HEK293 (cell line): ENCODE measurements at regions not wholly inside any gene's neighbourhood (a gene's known extent, or its start where the extent isn't known, plus 50 kb on each side); places are given as distances from the start of the nearest gene placed in this dataset.
A peak's percentile ranks its signal among the peaks of the same experiment; 100 is the strongest.

Experiments
- CTCF ChIA-PET: fragments of 350-600 bp; formaldehyde crosslinking; extraction: SDS; loops from one replicate; lab custom pipeline; 2021; ENCODE audit warnings: antibody characterized with exemption; lab: Yijun Ruan, JAX
- POLR2A ChIA-PET: fragments of 300-600 bp; formaldehyde crosslinking; extraction: SDS; loops from one replicate; lab custom pipeline; 2020; ENCODE audit warnings: antibody characterized with exemption, inconsistent platforms; lab: Yijun Ruan, JAX
- H3K27ac ChIP-seq: fragments of 200-500 bp; sonication (Bioruptor generic); 2 replicates; pipeline ENCODE4 v1.5.1; 2014; ENCODE audit warnings: low read depth, low read length, control low read depth, inconsistent platforms; ENCODE audit errors: extremely low read depth
- H3K36me3 ChIP-seq, 2 experiments: fragments of 200-500 bp in 1 of 2; sonication (Bioruptor generic) in 1 of 2; 1 replicate in 1 of 2; 2 replicates in 1 of 2; pipeline ENCODE4 v1.5.1; 2014 to 2017; ENCODE audit warnings: inconsistent platforms in 2 of 2, low read length in 2 of 2; ENCODE audit not compliant: control insufficient read depth in 2 of 2, insufficient read depth in 1 of 2
- H3K4me1 ChIP-seq: fragments of 200-500 bp; sonication (Bioruptor generic); 2 replicates; pipeline ENCODE4 v1.5.1; 2014; ENCODE audit warnings: mild to moderate bottlenecking, low read length, inconsistent platforms; ENCODE audit not compliant: control insufficient read depth, insufficient read depth
- H3K4me3 ChIP-seq: 2 replicates; pipeline ENCODE4 v1.5.1; 2011; ENCODE audit warnings: low read depth, mild to moderate bottlenecking, control low read depth, low read length, moderate library complexity
- H3K9me3 ChIP-seq: fragments of 200-500 bp; sonication (Bioruptor generic); 2 replicates; pipeline ENCODE4 v1.5.1; 2014; ENCODE audit warnings: low read depth, low read length, inconsistent platforms; ENCODE audit not compliant: control insufficient read depth, insufficient read depth
- AEBP2 ChIP-seq: fragments of 450-650 bp; formaldehyde crosslinking; IDR thresholded peaks from 2 replicates; pipeline ENCODE4 v1.5.1; 2016; ENCODE audit warnings: missing biosample characterization, missing genetic modification characterization, borderline replicate concordance
- ELK4 ChIP-seq: IDR thresholded peaks from 2 replicates; pipeline ENCODE4 v1.6.1; 2011; ENCODE audit warnings: mild to moderate bottlenecking, low read depth, low read length, borderline replicate concordance
- PRDM4 ChIP-seq: fragments of 450-650 bp; formaldehyde crosslinking; IDR thresholded peaks from 2 replicates; pipeline ENCODE4 v1.5.1; 2017; ENCODE audit warnings: missing biosample characterization, missing genetic modification characterization
- PRDM6 ChIP-seq: fragments of 450-650 bp; formaldehyde crosslinking; IDR thresholded peaks from 2 replicates; pipeline ENCODE4 v1.5.1; 2017; ENCODE audit warnings: missing biosample characterization, missing genetic modification characterization
- SALL2 ChIP-seq: fragments of 450-650 bp; formaldehyde crosslinking; IDR thresholded peaks from 2 replicates; pipeline ENCODE4 v1.5.0; 2017; ENCODE audit warnings: missing biosample characterization, mild to moderate bottlenecking, missing genetic modification characterization, borderline replicate concordance
- ZBTB20 ChIP-seq: fragments of 450-650 bp; formaldehyde crosslinking; IDR thresholded peaks from 2 replicates; pipeline ENCODE4 v1.5.1; 2016; ENCODE audit warnings: missing biosample characterization, missing genetic modification characterization
- ZBTB21 ChIP-seq: fragments of 450-650 bp; formaldehyde crosslinking; IDR thresholded peaks from 2 replicates; pipeline ENCODE4 v1.5.1; 2017; ENCODE audit warnings: missing biosample characterization, missing genetic modification characterization
- ZNF174 ChIP-seq: fragments of 450-650 bp; formaldehyde crosslinking; IDR thresholded peaks from 2 replicates; pipeline ENCODE4 v1.5.0; 2017; ENCODE audit warnings: missing biosample characterization, mild to moderate bottlenecking, missing genetic modification characterization
- ZNF2 ChIP-seq: fragments of 450-650 bp; formaldehyde crosslinking; IDR thresholded peaks from 2 replicates; pipeline ENCODE4 v1.5.1; 2016; ENCODE audit warnings: missing biosample characterization, missing genetic modification characterization
- ZNF362 ChIP-seq: fragments of 450-650 bp; formaldehyde crosslinking; IDR thresholded peaks from 2 replicates; pipeline ENCODE4 v1.5.1; 2016; ENCODE audit warnings: missing biosample characterization, missing genetic modification characterization
- ZNF391 ChIP-seq: fragments of 450-650 bp; formaldehyde crosslinking; IDR thresholded peaks from 2 replicates; pipeline ENCODE4 v1.5.1; 2016; ENCODE audit warnings: low read depth, missing biosample characterization, missing genetic modification characterization, borderline replicate concordance
- ZNF394 ChIP-seq: fragments of 450-650 bp; formaldehyde crosslinking; IDR thresholded peaks from 2 replicates; pipeline ENCODE4 v1.5.1; 2016; ENCODE audit warnings: missing biosample characterization, missing genetic modification characterization, mild to moderate bottlenecking, moderate library complexity, borderline replicate concordance
- ZNF398 ChIP-seq: fragments of 450-650 bp; formaldehyde crosslinking; IDR thresholded peaks from 2 replicates; pipeline ENCODE4 v1.5.1; 2017; ENCODE audit warnings: missing biosample characterization, missing genetic modification characterization
- ZNF530 ChIP-seq: fragments of 450-650 bp; formaldehyde crosslinking; IDR thresholded peaks from 2 replicates; pipeline ENCODE4 v1.5.1; 2016; ENCODE audit warnings: low read depth, missing biosample characterization, missing genetic modification characterization
- ZNF768 ChIP-seq: fragments of 450-650 bp; formaldehyde crosslinking; IDR thresholded peaks from 2 replicates; pipeline ENCODE4 v1.5.1; 2018; ENCODE audit warnings: missing biosample characterization, mild to moderate bottlenecking, missing genetic modification characterization
- ZNF777 ChIP-seq: fragments of 450-650 bp; formaldehyde crosslinking; IDR thresholded peaks from 2 replicates; pipeline ENCODE4 v1.5.1; 2017; ENCODE audit warnings: missing biosample characterization, missing genetic modification characterization, borderline replicate concordance

- Histone ChIP-seq H3K9me3 (no peaks in the 10 kb centered on the region), H3K27ac (no peak overlapping the region), H3K36me3 (no peaks in the 10 kb centered on the region), H3K4me1 (no peaks in the 10 kb centered on the region), H3K4me3 (no peak overlapping the region)
- ChIA-PET POLR2A (no interaction called here), CTCF (no interaction called here)
- TF ChIP-seq ZNF768 (tag by site-specific recombination) (no peak), ZNF530 (tag by site-specific recombination) (no peak)
Measured at GRCh38 chr13:48896312-48896711, 79.4 kb upstream of the FNDC3A start.

GRCh38 chr13:48901781-48902180 is 73.9 kb upstream of the FNDC3A start:
- POLR2A ChIA-PET, result no interaction called here
- Histone ChIP-seq H3K9me3 (no peaks in the 10 kb centered on the region), H3K27ac (no peak overlapping the region), H3K4me1 (no peaks in the 10 kb centered on the region), H3K36me3 (no peaks in the 10 kb centered on the region), H3K4me3 (no peak overlapping the region)
- CTCF ChIA-PET, result no interaction called here
- TF ChIP-seq ZNF362 (tag by site-specific recombination), result no peak

GRCh38 chr13:48902368-48902767 is 73.3 kb upstream of the FNDC3A start:
- Histone ChIP-seq H3K36me3 (no peaks in the 10 kb centered on the region), H3K27ac (no peak overlapping the region), H3K4me1 (no peaks in the 10 kb centered on the region), H3K4me3 (no peak overlapping the region), H3K9me3 (no peaks in the 10 kb centered on the region)
- TF ChIP-seq PRDM4 (0 out of 2 replicates have a peak, but pooled peaks have one; percentile 24), PRDM6 (tag by site-specific recombination) (no peak)
- ChIA-PET CTCF (no interaction called here), POLR2A (no interaction called here)

- ChIA-PET POLR2A (no interaction called here), CTCF (no interaction called here)
- H3K9me3 ChIP-seq, result no peaks in the 10 kb centered on the region
- no peaks in the 10 kb centered on the region for H3K36me3 ChIP-seq
- H3K4me3 ChIP-seq, result no peak overlapping the region
- H3K4me1 ChIP-seq, result no peaks in the 10 kb centered on the region
- H3K27ac ChIP-seq, result no peak overlapping the region
- TF ChIP-seq ELK4 (no peak), ZNF394 (no peak), ZNF2 (tag by site-specific recombination) (no peak), SALL2 (tag by site-specific recombination) (no peak), ZBTB21 (tag by site-specific recombination) (no peak), ZNF398 (tag by site-specific recombination) (no peak), ZNF777 (no peak), AEBP2 (tag by site-specific recombination) (no peak), ZNF174 (no peak), ZBTB20 (tag by site-specific recombination) (no peak), ZNF391 (tag by site-specific recombination) (no peak)
Measured at GRCh38 chr13:48904668-48905290, 70.9 kb upstream of the FNDC3A start.
